ENCODE measurements at regions not wholly inside any gene's neighbourhood (a gene's known extent, or its start where the extent isn't known, plus 50 kb on each side); places are given as distances from the start of the nearest gene placed in this dataset.

DNA sequence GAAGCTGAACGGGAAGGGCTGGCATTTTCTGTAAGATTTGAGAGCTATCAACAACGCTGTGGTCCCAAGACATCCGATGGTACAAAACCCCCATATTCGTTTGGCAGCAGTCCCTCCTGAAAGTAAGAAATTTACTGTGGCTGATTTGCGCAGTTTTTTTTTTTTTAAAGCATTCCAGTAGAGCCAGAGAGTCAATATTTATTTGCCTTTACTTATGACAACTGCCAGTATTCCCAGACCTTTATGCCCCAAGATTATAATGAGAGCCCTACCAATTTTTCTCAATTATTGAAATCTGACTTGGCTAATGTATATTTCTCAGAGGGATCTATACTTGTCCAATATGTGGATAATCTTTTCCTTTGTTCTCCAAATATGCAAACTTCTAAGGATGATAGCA is 157.5 kb upstream of the SPIN4 start:
- FAIRE-seq (no peak), DNase-seq (ENCODE audit: low read depth in 1 of 2, low spot score in 1 of 2) (no peak), ATAC-seq (no peak)
- 93% methylated on average over 5 of the region's 5 CpGs for WGBS (ENCODE audit: missing lambda C conversion rate)
- H3K9me3 ChIP-seq, result no peaks in the 10 kb centered on the region
- ChIA-PET POLR2A (no interaction called here), CTCF (interaction anchor here (0.6 kb wide), 1 partner anchor 260 kb away, joined by 5 read pairs; no protein-coding TSS in a partner anchor)
- H3K4me1 ChIP-seq, result 0 out of 3 replicates have a peak, but pooled peaks cover 2% of the 10 kb centered on the region
- TF ChIP-seq RFX5 (IDR thresholded peaks at IDR 0.05) (no peak), RARB (CRISPR knock-in tag; IDR thresholded peaks at IDR 0.05) (no peak), KDM1A (IDR thresholded peaks at IDR 0.05; ENCODE audit: low read depth) (no peak), SREBF2 (IDR thresholded peaks at IDR 0.05) (no peak), ZSCAN20 (CRISPR knock-in tag; IDR thresholded peaks at IDR 0.05) (no peak), EP300 (IDR thresholded peaks at IDR 0.05) (no peak), ZFP36 (IDR thresholded peaks at IDR 0.05; ENCODE audit: borderline replicate concordance, partially characterized antibody) (no peak), TFCP2L1 (CRISPR knock-in tag; IDR thresholded peaks at IDR 0.05) (no peak), HOXA7 (CRISPR knock-in tag; IDR thresholded peaks at IDR 0.05) (no peak), REST (IDR thresholded peaks at IDR 0.05) (no peak), ATOH8 (CRISPR knock-in tag; IDR thresholded peaks at IDR 0.05; ENCODE audit: low read depth) (no peak)
- TF ChIP-seq, protein P1, sequence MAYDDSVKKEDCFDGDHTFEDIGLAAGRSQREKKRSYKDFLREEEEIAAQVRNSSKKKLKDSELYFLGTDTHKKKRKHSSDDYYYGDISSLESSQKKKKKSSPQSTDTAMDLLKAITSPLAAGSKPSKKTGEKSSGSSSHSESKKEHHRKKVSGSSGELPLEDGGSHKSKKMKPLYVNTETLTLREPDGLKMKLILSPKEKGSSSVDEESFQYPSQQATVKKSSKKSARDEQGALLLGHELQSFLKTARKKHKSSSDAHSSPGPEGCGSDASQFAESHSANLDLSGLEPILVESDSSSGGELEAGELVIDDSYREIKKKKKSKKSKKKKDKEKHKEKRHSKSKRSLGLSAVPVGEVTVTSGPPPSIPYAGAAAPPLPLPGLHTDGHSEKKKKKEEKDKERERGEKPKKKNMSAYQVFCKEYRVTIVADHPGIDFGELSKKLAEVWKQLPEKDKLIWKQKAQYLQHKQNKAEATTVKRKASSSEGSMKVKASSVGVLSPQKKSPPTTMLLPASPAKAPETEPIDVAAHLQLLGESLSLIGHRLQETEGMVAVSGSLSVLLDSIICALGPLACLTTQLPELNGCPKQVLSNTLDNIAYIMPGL (CRISPR knock-in tag; IDR thresholded peaks at IDR 0.05; ENCODE audit: borderline replicate concordance), result no peak
- no peak overlapping the region for H3K4me2 ChIP-seq
- H3K4me3 ChIP-seq, result no peak overlapping the region
- H3K27ac ChIP-seq, result no peak overlapping the region

DNA sequence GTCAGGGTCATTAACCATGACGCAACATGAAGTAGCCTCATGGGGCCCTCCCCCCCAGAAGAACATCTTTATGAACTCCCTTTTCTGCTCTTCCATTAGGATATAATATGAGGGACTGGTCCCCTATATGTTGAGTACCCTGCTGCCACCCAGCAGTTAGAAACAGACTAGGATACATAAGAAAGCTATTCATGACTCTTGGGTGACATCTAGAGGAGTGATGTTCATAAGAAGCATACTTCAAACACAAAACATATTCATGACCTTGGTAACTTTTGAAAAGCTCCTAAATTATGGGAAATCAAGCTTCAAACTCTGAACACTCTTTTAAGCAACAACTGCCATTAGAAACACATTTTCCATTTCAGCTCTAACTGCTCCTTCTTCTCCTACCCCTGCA is 155.2 kb upstream of the SPIN4 start:
- DNase-seq (ENCODE audit: low read depth in 1 of 2, low spot score in 1 of 2) (peak in 1 of 2 experiments; percentile 37), FAIRE-seq (peak; percentile 94), ATAC-seq (peak; percentile 66 to 74; a peak in 4 of 6 replicates)
- WGBS (ENCODE audit: missing lambda C conversion rate), result 100% methylated on average over 1 of the region's 1 CpG
- CTCF ChIA-PET, result interaction anchor here (0.6 to 1.3 kb wide), 4 partner anchors 13 to 321 kb away, joined by 3 to 4 read pairs (median 4); no protein-coding TSS in a partner anchor
- Histone ChIP-seq H3K4me3 (no peak overlapping the region), H3K4me2 (no peak overlapping the region), H3K4me1 (0 out of 3 replicates have a peak, but pooled peaks cover 4% of the 10 kb centered on the region), H3K9me3 (no peaks in the 10 kb centered on the region), H3K27ac (no peak overlapping the region)
- 0 out of 3 replicates have a peak, but pooled peaks have one; percentile 14 for TF ChIP-seq SMC3 (IDR thresholded peaks at IDR 0.05)
- TF ChIP-seq FOXS1 (CRISPR knock-in tag; IDR thresholded peaks at IDR 0.05), result no peak
- TF ChIP-seq FOSB (CRISPR knock-in tag; IDR thresholded peaks at IDR 0.05), result no peak
- no peak for TF ChIP-seq SREBF2 (IDR thresholded peaks at IDR 0.05)
- TF ChIP-seq RAD21 (conservative IDR thresholded peaks at IDR 0.05 in 1 of 2, IDR thresholded peaks at IDR 0.05 in 1 of 2), result peak; percentile 42 to 51
- TF ChIP-seq POLR2A (IDR thresholded peaks at IDR 0.05; ENCODE audit: low read length), result no peak
- peak; percentile 34 for TF ChIP-seq CTCF (IDR thresholded peaks at IDR 0.05)
- no peak for TF ChIP-seq JUN (IDR thresholded peaks at IDR 0.05)
- POLR2A ChIA-PET, result no interaction called here
